ENCODE measurements at regions not wholly inside any gene's neighbourhood (a gene's known extent, or its start where the extent isn't known, plus 50 kb on each side); places are given as distances from the start of the nearest gene placed in this dataset.

DNA sequence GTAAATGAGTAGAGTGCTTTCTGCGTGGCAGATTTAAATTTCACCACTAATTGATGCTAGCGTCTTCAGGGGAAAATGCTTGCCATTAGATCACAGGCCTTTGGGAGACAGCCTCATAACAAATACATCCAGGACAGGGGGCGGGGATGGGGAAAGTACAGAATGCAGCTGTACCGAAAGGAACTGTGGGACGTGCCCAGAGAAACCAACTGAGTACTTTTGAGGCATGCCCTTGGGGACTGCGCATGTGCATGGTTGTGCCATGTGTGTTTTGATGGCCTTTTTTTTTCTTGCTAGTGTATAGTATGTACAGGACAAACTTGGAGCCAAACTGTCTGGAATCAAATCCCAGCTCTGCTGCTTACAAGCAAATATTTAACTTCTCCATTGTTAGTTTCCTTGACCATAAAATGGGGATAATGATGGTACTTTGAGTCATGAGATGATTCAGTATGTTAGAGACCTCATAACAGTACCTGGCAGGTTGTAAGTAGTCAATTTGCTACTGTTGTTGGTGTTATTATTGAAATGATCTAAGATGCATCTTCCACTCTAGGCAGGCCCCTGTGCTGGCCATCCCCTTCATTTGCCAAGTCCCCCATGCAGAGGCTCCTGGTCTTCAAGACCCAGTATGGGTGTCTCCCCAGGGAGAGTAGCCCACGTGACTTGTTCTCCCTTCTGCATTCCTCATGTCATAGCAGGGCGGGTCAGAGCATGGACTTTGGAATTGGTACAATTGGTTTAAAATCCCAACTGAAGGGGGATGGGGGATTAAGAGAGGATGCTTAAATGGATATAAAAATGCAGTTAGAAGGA is 68.3 kb upstream of the NPAS1 start:
- TF ChIP-seq CTCF (IDR thresholded peaks at IDR 0.05) (no peak), FOXK1 (CRISPR knock-in tag; IDR thresholded peaks at IDR 0.05) (no peak), ETV6 (CRISPR knock-in tag; IDR thresholded peaks at IDR 0.05) (no peak), ZNF138 (CRISPR knock-in tag; conservative IDR thresholded peaks at IDR 0.05) (no peak)
- TF ChIP-seq, protein P1, sequence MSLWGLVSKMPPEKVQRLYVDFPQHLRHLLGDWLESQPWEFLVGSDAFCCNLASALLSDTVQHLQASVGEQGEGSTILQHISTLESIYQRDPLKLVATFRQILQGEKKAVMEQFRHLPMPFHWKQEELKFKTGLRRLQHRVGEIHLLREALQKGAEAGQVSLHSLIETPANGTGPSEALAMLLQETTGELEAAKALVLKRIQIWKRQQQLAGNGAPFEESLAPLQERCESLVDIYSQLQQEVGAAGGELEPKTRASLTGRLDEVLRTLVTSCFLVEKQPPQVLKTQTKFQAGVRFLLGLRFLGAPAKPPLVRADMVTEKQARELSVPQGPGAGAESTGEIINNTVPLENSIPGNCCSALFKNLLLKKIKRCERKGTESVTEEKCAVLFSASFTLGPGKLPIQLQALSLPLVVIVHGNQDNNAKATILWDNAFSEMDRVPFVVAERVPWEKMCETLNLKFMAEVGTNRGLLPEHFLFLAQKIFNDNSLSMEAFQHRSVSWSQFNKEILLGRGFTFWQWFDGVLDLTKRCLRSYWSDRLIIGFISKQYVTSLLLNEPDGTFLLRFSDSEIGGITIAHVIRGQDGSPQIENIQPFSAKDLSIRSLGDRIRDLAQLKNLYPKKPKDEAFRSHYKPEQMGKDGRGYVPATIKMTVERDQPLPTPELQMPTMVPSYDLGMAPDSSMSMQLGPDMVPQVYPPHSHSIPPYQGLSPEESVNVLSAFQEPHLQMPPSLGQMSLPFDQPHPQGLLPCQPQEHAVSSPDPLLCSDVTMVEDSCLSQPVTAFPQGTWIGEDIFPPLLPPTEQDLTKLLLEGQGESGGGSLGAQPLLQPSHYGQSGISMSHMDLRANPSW (CRISPR knock-in tag; conservative IDR thresholded peaks at IDR 0.05; ENCODE audit: low read depth) = no peak
